ENCODE measurements at regions not wholly inside any gene's neighbourhood (a gene's known extent, or its start where the extent isn't known, plus 50 kb on each side); places are given as distances from the start of the nearest gene placed in this dataset.
"Not testable (repeated sequence)": the region's sequence is repeated elsewhere in the genome, so short reads cannot be mapped to it uniquely, and the experiment has no call there.

- Histone ChIP-seq H3K4me3 (ENCODE audit: insufficient read depth, low read depth, low read length) (no peak overlapping the region), H3K9me3 (ENCODE audit: insufficient read depth, low read depth, low read length) (no peaks in the 10 kb centered on the region), H4K20me1 (ENCODE audit: insufficient read depth, low read length) (no peaks in the 10 kb centered on the region), H3K4me2 (ENCODE audit: low read length) (peak overlapping the region; percentile 71), H3K79me2 (ENCODE audit: insufficient read depth, low read length) (no peaks in the 10 kb centered on the region), H3K36me3 (ENCODE audit: insufficient read depth, low read length) (no peaks in the 10 kb centered on the region), H3K4me1 (ENCODE audit: insufficient read depth, low read length) (peaks cover 6% of the 10 kb centered on the region), H3K27me3 (ENCODE audit: insufficient read depth, low read length) (no peaks in the 10 kb centered on the region), H3K9ac (ENCODE audit: low read length) (peak overlapping the region; percentile 35), H2AFZ (ENCODE audit: low read depth, low read length) (no peak overlapping the region), H3K27ac (ENCODE audit: low read depth, low read length) (no peak overlapping the region)
- no peaks in the 10 kb centered on the region for H3K36me3 Mint-ChIP-seq (ENCODE audit: low read depth, unreplicated experiment)
- TF ChIP-seq CTCF (IDR thresholded peaks at IDR 0.05; ENCODE audit: insufficient read depth, low read depth, low read length), result no peak
- TF ChIP-seq EZH2 (IDR thresholded peaks at IDR 0.05; ENCODE audit: insufficient read depth, low read length), result no peak
- FAIRE-seq (no peak), DNase-seq (ENCODE audit: low read depth) (peak; percentile 53)
- H3K9me3 Mint-ChIP-seq (ENCODE audit: unreplicated experiment), result peaks cover 4% of the 10 kb centered on the region
- H3K4me1 Mint-ChIP-seq (ENCODE audit: low read depth, unreplicated experiment), result peaks cover 13% of the 10 kb centered on the region
- H3K27me3 Mint-ChIP-seq (ENCODE audit: low read depth, unreplicated experiment), result peaks cover 3% of the 10 kb centered on the region
- no peak overlapping the region for H3K4me3 Mint-ChIP-seq (ENCODE audit: unreplicated experiment)
- H3K27ac Mint-ChIP-seq (ENCODE audit: unreplicated experiment), result no peak overlapping the region
Measured at GRCh38 chr11:134942681-134943080, 530.6 kb upstream of the B3GAT1 start.

GRCh38 chr11:134941936-134942600 is 530.0 kb upstream of the B3GAT1 start:
- not testable (repeated sequence) for H3K9me3 Mint-ChIP-seq (ENCODE audit: unreplicated experiment); H3K4me3 ChIP-seq (ENCODE audit: insufficient read depth, low read depth, low read length); H3K27ac Mint-ChIP-seq (ENCODE audit: unreplicated experiment); H3K36me3 Mint-ChIP-seq (ENCODE audit: low read depth, unreplicated experiment); H3K27me3 ChIP-seq (ENCODE audit: insufficient read depth, low read length); H3K4me3 Mint-ChIP-seq (ENCODE audit: unreplicated experiment); H3K4me1 ChIP-seq (ENCODE audit: insufficient read depth, low read length); H4K20me1 ChIP-seq (ENCODE audit: insufficient read depth, low read length); H3K36me3 ChIP-seq (ENCODE audit: insufficient read depth, low read length); H3K9me3 ChIP-seq (ENCODE audit: insufficient read depth, low read depth, low read length); H3K79me2 ChIP-seq (ENCODE audit: insufficient read depth, low read length); H3K27me3 Mint-ChIP-seq (ENCODE audit: low read depth, unreplicated experiment); H3K27ac ChIP-seq (ENCODE audit: low read depth, low read length)
- peak overlapping the region; percentile 71 for H3K4me2 ChIP-seq (ENCODE audit: low read length)
- H3K4me1 Mint-ChIP-seq (ENCODE audit: low read depth, unreplicated experiment), result peaks cover 11% of the 10 kb centered on the region
- peak overlapping the region; percentile 35 for H3K9ac ChIP-seq (ENCODE audit: low read length)
- peak; percentile 47 for DNase-seq (ENCODE audit: low read depth)
- H2AFZ ChIP-seq (ENCODE audit: low read depth, low read length), result peak overlapping the region; percentile 5
- FAIRE-seq, result peak; percentile 67

GRCh38 chr11:134941326-134941725 is 529.3 kb upstream of the B3GAT1 start:
- Histone ChIP-seq H4K20me1 (ENCODE audit: insufficient read depth, low read length) (no peaks in the 10 kb centered on the region), H3K4me1 (ENCODE audit: insufficient read depth, low read length) (peaks cover 6% of the 10 kb centered on the region), H3K27me3 (ENCODE audit: insufficient read depth, low read length) (no peaks in the 10 kb centered on the region), H3K4me3 (ENCODE audit: insufficient read depth, low read depth, low read length) (no peak overlapping the region), H2AFZ (ENCODE audit: low read depth, low read length) (no peak overlapping the region), H3K27ac (ENCODE audit: low read depth, low read length) (no peak overlapping the region), H3K79me2 (ENCODE audit: insufficient read depth, low read length) (no peaks in the 10 kb centered on the region), H3K36me3 (ENCODE audit: insufficient read depth, low read length) (no peaks in the 10 kb centered on the region), H3K4me2 (ENCODE audit: low read length) (no peak overlapping the region), H3K9ac (ENCODE audit: low read length) (no peak overlapping the region), H3K9me3 (ENCODE audit: insufficient read depth, low read depth, low read length) (no peaks in the 10 kb centered on the region)
- no peak overlapping the region for H3K4me3 Mint-ChIP-seq (ENCODE audit: unreplicated experiment)
- H3K27me3 Mint-ChIP-seq (ENCODE audit: low read depth, unreplicated experiment), result peaks cover 3% of the 10 kb centered on the region
- peaks cover 11% of the 10 kb centered on the region for H3K4me1 Mint-ChIP-seq (ENCODE audit: low read depth, unreplicated experiment)
- H3K9me3 Mint-ChIP-seq (ENCODE audit: unreplicated experiment), result peaks cover 10% of the 10 kb centered on the region
- TF ChIP-seq CTCF (IDR thresholded peaks at IDR 0.05; ENCODE audit: insufficient read depth, low read depth, low read length) (no peak), EZH2 (IDR thresholded peaks at IDR 0.05; ENCODE audit: insufficient read depth, low read length) (no peak)
- no peaks in the 10 kb centered on the region for H3K36me3 Mint-ChIP-seq (ENCODE audit: low read depth, unreplicated experiment)
- no peak for DNase-seq (ENCODE audit: low read depth)
- H3K27ac Mint-ChIP-seq (ENCODE audit: unreplicated experiment), result no peak overlapping the region
- FAIRE-seq, result no peak

Data from astrocyte (in vitro differentiated cells and primary cell).